ENCODE measurements at regions not wholly inside any gene's neighbourhood (a gene's known extent, or its start where the extent isn't known, plus 50 kb on each side); places are given as distances from the start of the nearest gene placed in this dataset.

GRCh38 chrX:20641954-20642353 is 375.2 kb upstream of the RPS6KA3 start:
- Histone ChIP-seq H3K27ac (no peak overlapping the region), H3K4me1 (replicated peaks; ENCODE audit: insufficient read depth) (no peaks in the 10 kb centered on the region), H3K36me3 (ENCODE audit: low read depth) (no peaks in the 10 kb centered on the region), H3F3A (ENCODE audit: insufficient read depth, low read depth) (no peaks in the 10 kb centered on the region), H3K4me3 (no peak overlapping the region), H2AFZ (no peak overlapping the region), H3K79me2 (ENCODE audit: low read depth) (no peaks in the 10 kb centered on the region), H3K27me3 (ENCODE audit: insufficient read depth, low read depth) (no peaks in the 10 kb centered on the region), H3K9me2 (ENCODE audit: insufficient read depth) (no peaks in the 10 kb centered on the region), H4K20me1 (ENCODE audit: insufficient read depth) (no peaks in the 10 kb centered on the region), H3K9me3 (ENCODE audit: insufficient read depth, low read depth) (no peaks in the 10 kb centered on the region), H3K4me2 (no peak overlapping the region)
- intact Hi-C loops (cut with micrococcal nuclease; ENCODE audit: unreplicated experiment), result no loop called here
- no peak for TF ChIP-seq EZH2 (IDR thresholded peaks at IDR 0.05; ENCODE audit: low read depth)
- no peak for TF ChIP-seq CTCF (conservative IDR thresholded peaks at IDR 0.05)
- ChIA-PET POLR2A (ENCODE audit: unreplicated experiment) (no interaction called here), CTCF (no interaction called here)
- no peak for DNase-seq
- BruUV-seq (replicated peaks), result no TSS peak

- no peak overlapping the region for H3K27ac ChIP-seq
- H3K79me2 ChIP-seq (ENCODE audit: low read depth), result no peaks in the 10 kb centered on the region
- no peak for DNase-seq
- no peaks in the 10 kb centered on the region for H4K20me1 ChIP-seq (ENCODE audit: insufficient read depth)
- ChIA-PET CTCF (no interaction called here), POLR2A (ENCODE audit: unreplicated experiment) (no interaction called here)
- no peaks in the 10 kb centered on the region for H3F3A ChIP-seq (ENCODE audit: insufficient read depth, low read depth)
- TF ChIP-seq EZH2 (IDR thresholded peaks at IDR 0.05; ENCODE audit: low read depth) (no peak), CTCF (conservative IDR thresholded peaks at IDR 0.05) (no peak)
- H3K9me2 ChIP-seq (ENCODE audit: insufficient read depth), result no peaks in the 10 kb centered on the region
- intact Hi-C loops (cut with micrococcal nuclease; ENCODE audit: unreplicated experiment), result no loop called here
- H3K4me3 ChIP-seq, result no peak overlapping the region
- H3K9me3 ChIP-seq (ENCODE audit: insufficient read depth, low read depth), result no peaks in the 10 kb centered on the region
- H3K27me3 ChIP-seq (ENCODE audit: insufficient read depth, low read depth), result no peaks in the 10 kb centered on the region
- no peaks in the 10 kb centered on the region for H3K4me1 ChIP-seq (replicated peaks; ENCODE audit: insufficient read depth)
- H3K4me2 ChIP-seq, result no peak overlapping the region
- H3K36me3 ChIP-seq (ENCODE audit: low read depth), result no peaks in the 10 kb centered on the region
- BruUV-seq (replicated peaks), result no TSS peak
- no peak overlapping the region for H2AFZ ChIP-seq
Observed at GRCh38 chrX:20639115-20639514, 372.4 kb upstream of the RPS6KA3 start.

- no peaks in the 10 kb centered on the region for H3F3A ChIP-seq (ENCODE audit: insufficient read depth, low read depth)
- H3K4me2 ChIP-seq, result no peak overlapping the region
- H4K20me1 ChIP-seq (ENCODE audit: insufficient read depth), result no peaks in the 10 kb centered on the region
- H3K79me2 ChIP-seq (ENCODE audit: low read depth), result no peaks in the 10 kb centered on the region
- TF ChIP-seq EZH2 (IDR thresholded peaks at IDR 0.05; ENCODE audit: low read depth), result no peak
- TF ChIP-seq CTCF (conservative IDR thresholded peaks at IDR 0.05), result no peak
- ChIA-PET CTCF (no interaction called here), POLR2A (ENCODE audit: unreplicated experiment) (no interaction called here)
- H2AFZ ChIP-seq, result no peak overlapping the region
- H3K4me3 ChIP-seq, result no peak overlapping the region
- intact Hi-C loops (cut with micrococcal nuclease; ENCODE audit: unreplicated experiment), result no loop called here
- no peaks in the 10 kb centered on the region for H3K9me2 ChIP-seq (ENCODE audit: insufficient read depth)
- no peak for DNase-seq
- no TSS peak for BruUV-seq (replicated peaks)
- H3K9me3 ChIP-seq (ENCODE audit: insufficient read depth, low read depth), result no peaks in the 10 kb centered on the region
- no peaks in the 10 kb centered on the region for H3K27me3 ChIP-seq (ENCODE audit: insufficient read depth, low read depth)
- no peaks in the 10 kb centered on the region for H3K36me3 ChIP-seq (ENCODE audit: low read depth)
- no peaks in the 10 kb centered on the region for H3K4me1 ChIP-seq (replicated peaks; ENCODE audit: insufficient read depth)
- no peak overlapping the region for H3K27ac ChIP-seq
Observed at GRCh38 chrX:20637351-20637750, 370.6 kb upstream of the RPS6KA3 start.

All from PC-9 (cell line).